Natural killer cell treated with Interleukin-12 subunit alpha and Interleukin-12 subunit beta and Interleukin-15 and Interleukin-18, amount 100 ng/mL, for 72 hours (primary cell): ENCODE measurements at regions not wholly inside any gene's neighbourhood (a gene's known extent, or its start where the extent isn't known, plus 50 kb on each side); places are given as distances from the start of the nearest gene placed in this dataset.
"Not testable (repeated sequence)": the region's sequence is repeated elsewhere in the genome, so short reads cannot be mapped to it uniquely, and the experiment has no call there.

Source experiments
- ATAC-seq, 2 donors: fragments of 150-1000 bp; cut with Tn5 transposase in 1 of 2; sonication (Bioruptor Pico), chemical (Tn5 transposase) in 1 of 2; 2 replicates each; pipeline ENCODE4 v1.10.0; 2021
- DNase-seq: peaks from one replicate; pipeline ENCODE4 v3.0.0; 2022; ENCODE audit warnings: low spot score
- H3K27ac Mint-ChIP-seq, 2 donors: 1 replicate in 1 of 2; 2 replicates in 1 of 2; pipeline ENCODE4 v1.8.0; 2022; ENCODE audit warnings: mixed read lengths in 2 of 2, mild to moderate bottlenecking in 1 of 2, moderate library complexity in 1 of 2
- H3K27me3 Mint-ChIP-seq, 2 donors: 1 replicate in 1 of 2; 2 replicates in 1 of 2; pipeline ENCODE4 v1.8.0; 2022; ENCODE audit warnings: mixed read lengths in 2 of 2
- H3K36me3 Mint-ChIP-seq: one replicate; pipeline ENCODE4 v1.8.0; 2022; ENCODE audit warnings: mixed read lengths
- H3K4me1 Mint-ChIP-seq, 2 donors: 1 replicate in 1 of 2; 2 replicates in 1 of 2; pipeline ENCODE4 v1.8.0; 2022; ENCODE audit warnings: low read depth in 2 of 2, mixed read lengths in 2 of 2, mild to moderate bottlenecking in 1 of 2
- H3K4me3 Mint-ChIP-seq: one replicate; pipeline ENCODE4 v1.8.0; 2022; ENCODE audit warnings: mixed read lengths
- H3K9me3 Mint-ChIP-seq: 2 replicates; pipeline ENCODE4 v1.8.0; 2022; ENCODE audit warnings: mixed read lengths

DNA sequence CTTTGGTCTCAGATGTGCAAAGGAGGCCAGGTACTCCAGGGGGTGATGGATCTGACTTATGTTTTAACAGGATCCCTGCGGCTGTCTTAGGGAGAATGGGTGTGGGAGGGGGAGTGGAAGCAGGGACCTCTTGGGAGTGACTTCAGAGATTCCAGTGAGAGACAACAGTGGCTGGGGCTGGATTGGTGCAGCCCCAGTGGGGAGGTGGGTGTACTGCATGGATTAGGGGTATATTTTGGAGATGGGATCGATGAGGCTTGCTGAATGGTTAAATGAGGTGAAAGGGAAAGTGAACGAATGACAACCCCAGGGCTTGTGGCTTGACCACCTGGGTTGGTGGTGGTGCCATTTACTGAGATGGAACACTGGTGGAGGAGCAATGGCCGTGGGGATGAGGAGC lies 211.0 kb downstream of the ATP6V0E2 start:
- not testable (repeated sequence) for ATAC-seq, H3K9me3 Mint-ChIP-seq

DNA sequence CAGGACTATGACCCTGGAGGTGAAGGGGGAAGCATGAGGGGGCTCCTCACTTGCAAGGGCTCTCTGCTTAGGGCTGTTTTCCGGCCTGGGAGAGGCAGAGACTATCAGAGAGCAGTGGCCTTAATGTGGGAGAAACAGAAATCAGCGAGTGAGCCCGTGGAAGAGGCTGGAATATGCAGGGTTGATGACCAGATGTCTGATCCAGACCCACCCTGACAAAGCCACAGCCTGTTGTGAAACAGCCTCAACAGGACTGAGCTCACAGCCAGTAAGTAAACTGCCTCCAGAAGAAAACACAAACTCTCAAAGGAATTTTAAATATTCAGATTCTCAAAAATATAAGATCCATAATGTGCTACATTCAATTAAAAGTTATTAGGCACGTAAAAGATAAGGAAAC lies 213.7 kb downstream of the ATP6V0E2 start:
- not testable (repeated sequence) for ATAC-seq, H3K4me1 Mint-ChIP-seq

More for the DNA sequence above, 211.0 kb downstream of the ATP6V0E2 start:
- not testable (repeated sequence) for H3K4me3 Mint-ChIP-seq, H3K27ac Mint-ChIP-seq, H3K36me3 Mint-ChIP-seq, DNase-seq, H3K4me1 Mint-ChIP-seq
- peaks cover 15 to 26% of the 10 kb centered on the region in 2 donors for H3K27me3 Mint-ChIP-seq

DNA sequence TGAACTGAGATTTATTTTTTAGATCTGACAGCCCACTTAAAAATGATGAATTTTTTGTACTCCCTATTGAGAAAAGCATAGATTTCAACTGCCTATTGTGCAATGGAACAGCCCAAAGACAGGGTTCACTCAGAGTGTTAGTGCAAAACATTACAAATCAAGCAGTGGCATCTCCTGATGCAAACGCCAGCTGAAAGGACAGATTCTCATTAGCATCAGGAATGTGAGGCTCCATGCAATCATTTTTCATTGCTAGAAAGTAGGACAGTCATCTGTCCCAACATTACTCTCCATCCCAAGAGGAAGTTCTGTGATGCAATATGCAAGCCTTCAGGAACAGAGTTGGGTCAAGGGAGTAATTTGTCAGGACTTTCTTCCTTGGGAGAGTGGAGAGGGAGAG lies 215.4 kb downstream of the ATP6V0E2 start:
- H3K27ac Mint-ChIP-seq, DNase-seq, ATAC-seq, H3K9me3 Mint-ChIP-seq, H3K4me1 Mint-ChIP-seq, H3K4me3 Mint-ChIP-seq, H3K36me3 Mint-ChIP-seq: not testable (repeated sequence)
- peaks cover 14 to 20% of the 10 kb centered on the region in 2 donors for H3K27me3 Mint-ChIP-seq

More for the DNA sequence above, 213.7 kb downstream of the ATP6V0E2 start:
- not testable (repeated sequence) for DNase-seq, H3K27ac Mint-ChIP-seq, H3K9me3 Mint-ChIP-seq, H3K36me3 Mint-ChIP-seq, H3K4me3 Mint-ChIP-seq
- H3K27me3 Mint-ChIP-seq: peaks cover 15 to 21% of the 10 kb centered on the region in 2 donors

DNA sequence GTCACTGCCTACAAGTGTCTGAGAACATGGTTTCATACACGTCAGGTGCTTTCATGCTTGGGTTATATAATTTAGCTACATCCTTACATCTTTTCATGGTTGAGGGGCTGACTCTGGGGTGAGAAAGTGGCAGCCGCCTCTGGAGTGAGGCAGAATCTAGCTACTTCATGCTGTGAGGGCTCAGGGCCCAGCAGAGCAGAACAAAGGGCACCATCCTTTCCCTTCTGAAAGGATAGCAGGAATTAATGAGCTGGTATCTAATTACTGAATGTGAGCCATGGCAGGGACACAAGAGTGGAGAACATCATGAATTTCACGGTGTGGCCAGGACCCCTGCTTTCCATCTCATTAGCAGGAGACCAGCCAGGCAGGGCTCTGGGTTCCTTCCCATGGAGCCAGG lies 217.0 kb downstream of the ATP6V0E2 start:
- not testable (repeated sequence) for ATAC-seq, H3K4me1 Mint-ChIP-seq, H3K4me3 Mint-ChIP-seq, DNase-seq, H3K27me3 Mint-ChIP-seq, H3K9me3 Mint-ChIP-seq, H3K27ac Mint-ChIP-seq, H3K36me3 Mint-ChIP-seq

DNA sequence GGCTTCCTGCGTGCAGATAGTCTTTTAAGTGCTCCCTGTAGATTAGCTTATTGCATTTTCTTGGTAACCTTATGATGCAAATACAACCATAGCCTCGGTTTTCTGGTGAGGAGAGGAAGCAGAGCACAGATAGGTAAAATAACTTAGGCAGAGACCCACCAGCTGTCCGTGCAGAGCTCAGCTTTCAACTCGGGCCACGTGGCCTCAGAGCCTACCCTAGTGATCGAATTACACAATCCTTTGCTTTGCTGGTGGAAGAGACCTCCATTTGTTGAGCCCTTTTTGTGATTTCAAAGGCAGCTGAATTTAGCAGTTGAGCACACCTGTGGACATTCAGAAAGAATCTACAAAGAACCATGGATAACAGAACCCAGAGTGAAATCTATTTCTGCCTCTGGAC lies 220.1 kb downstream of the ATP6V0E2 start:
- H3K4me1 Mint-ChIP-seq, ATAC-seq, DNase-seq, H3K27ac Mint-ChIP-seq, H3K27me3 Mint-ChIP-seq, H3K4me3 Mint-ChIP-seq, H3K9me3 Mint-ChIP-seq, H3K36me3 Mint-ChIP-seq: not testable (repeated sequence)

DNA sequence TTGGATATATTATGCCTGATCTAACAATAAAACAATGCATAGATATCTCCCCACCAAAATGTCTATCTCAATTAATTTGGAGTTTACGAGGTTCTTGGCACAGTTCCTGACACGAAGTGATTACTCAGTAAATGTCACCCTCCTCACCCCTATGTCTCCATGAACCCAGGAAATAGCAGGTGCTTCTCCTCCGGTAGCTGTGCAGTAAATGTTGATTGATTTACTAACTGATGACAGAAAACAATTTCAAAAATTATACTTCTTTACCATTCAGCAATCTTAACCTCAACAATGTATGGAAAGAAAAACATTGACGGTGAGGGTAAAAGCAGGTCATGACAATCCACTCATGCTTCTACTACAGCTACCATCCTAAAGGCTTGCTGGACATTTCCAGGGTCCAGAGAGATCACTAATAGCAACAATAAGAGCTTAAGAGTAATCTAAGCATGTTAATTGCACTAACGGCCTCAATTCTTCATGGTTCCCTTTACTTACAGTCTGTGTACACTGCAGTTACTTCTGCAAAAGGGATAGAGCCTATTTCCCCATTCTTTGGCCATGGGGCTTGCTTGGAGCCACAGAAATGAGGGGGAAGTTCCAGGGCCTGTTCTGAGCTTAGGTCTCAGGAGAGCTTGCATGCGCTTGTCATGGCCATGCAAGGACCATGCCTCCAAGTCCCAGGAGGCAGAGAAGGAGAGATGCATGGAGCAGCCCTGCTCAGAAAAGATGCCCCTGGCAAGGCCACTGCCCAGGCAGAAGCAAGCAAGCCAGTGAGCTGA lies 222.6 kb downstream of the ATP6V0E2 start:
- not testable (repeated sequence) for H3K36me3 Mint-ChIP-seq, DNase-seq, H3K27me3 Mint-ChIP-seq, H3K4me1 Mint-ChIP-seq, H3K27ac Mint-ChIP-seq, H3K9me3 Mint-ChIP-seq, H3K4me3 Mint-ChIP-seq
- peak in 1 of 2 donors; percentile 47 for ATAC-seq

DNA sequence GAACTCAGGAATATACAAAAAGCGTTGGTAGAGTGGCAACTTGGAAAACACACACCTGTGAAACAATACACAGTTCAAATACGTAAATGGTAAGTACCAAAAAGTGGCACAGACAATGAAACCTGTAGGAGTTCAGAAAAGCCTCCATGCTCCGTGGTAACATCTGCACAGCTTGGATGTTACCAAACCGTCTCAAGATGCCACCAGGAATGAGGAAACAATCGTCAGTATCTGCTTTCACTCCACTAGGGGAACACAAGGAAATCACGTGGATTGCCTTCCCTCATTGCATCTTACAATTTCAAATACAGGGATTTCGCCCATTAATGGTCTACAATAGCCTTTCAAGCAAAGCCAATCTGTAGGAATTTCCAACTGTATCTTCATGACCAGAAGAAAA lies 224.6 kb upstream of the LRRC61 start:
- H3K27me3 Mint-ChIP-seq, H3K36me3 Mint-ChIP-seq, H3K4me3 Mint-ChIP-seq, H3K27ac Mint-ChIP-seq, DNase-seq, H3K4me1 Mint-ChIP-seq, ATAC-seq, H3K9me3 Mint-ChIP-seq: not testable (repeated sequence)

DNA sequence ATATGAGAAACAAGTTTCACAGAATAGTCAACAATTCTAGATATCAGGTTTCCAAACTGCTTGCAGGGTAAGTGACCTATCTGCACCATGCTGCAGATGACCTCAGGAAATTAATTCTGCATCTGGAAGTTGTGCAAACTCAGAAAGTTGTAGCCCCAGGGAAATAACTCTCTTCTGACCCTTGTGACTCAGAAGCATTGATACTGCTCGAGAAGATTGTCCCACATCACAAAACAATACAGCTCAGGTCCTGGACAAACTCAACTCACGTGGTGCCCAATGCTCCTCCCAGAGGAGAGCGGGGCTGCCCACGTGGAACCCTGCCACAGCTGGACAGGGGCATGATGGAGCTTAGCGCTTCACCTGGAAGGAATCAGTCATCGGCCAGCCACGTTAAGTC lies 221.9 kb upstream of the LRRC61 start:
- H3K4me1 Mint-ChIP-seq, H3K36me3 Mint-ChIP-seq, DNase-seq, H3K27me3 Mint-ChIP-seq, H3K27ac Mint-ChIP-seq, H3K4me3 Mint-ChIP-seq, ATAC-seq, H3K9me3 Mint-ChIP-seq: not testable (repeated sequence)

DNA sequence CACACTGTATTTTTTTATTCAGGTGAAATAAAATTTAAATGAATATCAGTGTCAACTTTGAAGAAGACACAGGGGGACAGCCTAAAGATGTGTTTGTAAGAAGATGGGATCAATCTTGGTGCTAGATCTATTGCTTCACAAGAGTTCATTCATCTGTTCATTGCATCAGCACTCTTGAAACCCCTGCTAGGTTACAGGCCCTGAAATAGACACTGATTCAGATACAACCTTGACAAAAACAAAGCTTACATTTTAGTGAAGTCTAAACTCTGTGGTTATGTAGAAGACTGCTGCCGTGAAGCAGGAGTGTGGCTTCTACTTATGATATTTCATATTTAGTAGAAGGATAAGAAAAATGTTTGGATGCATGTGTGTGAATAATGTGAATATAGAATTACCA lies 215.9 kb upstream of the LRRC61 start:
- ATAC-seq, H3K36me3 Mint-ChIP-seq: not testable (repeated sequence)

DNA sequence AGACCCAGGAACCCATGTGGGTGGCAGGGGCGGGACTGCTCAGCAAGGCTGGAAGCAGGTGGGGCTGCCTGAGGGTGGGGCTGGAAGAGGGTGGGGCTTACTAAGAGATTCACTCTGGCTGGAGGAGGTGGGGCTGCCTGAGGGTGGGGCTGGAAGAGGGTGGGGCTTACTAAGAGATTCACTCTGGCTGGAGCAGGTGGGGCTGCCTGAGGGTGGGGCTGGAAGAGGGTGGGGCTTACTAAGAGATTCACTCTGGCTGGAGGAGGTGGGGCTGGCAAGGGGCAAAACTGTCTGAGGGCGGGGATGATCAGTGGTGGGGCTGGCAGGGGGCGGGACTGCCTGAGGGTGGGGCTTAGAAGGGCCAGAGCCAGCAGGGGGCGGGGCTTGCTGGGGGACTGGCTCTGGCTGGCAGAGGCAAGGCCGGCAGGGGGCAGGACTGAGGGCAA lies 212.8 kb upstream of the LRRC61 start:
- H3K36me3 Mint-ChIP-seq, DNase-seq, H3K4me1 Mint-ChIP-seq, H3K4me3 Mint-ChIP-seq, H3K9me3 Mint-ChIP-seq, H3K27ac Mint-ChIP-seq, H3K27me3 Mint-ChIP-seq: not testable (repeated sequence)
- peak; percentile 44 to 71 for ATAC-seq

More for the DNA sequence above, 215.9 kb upstream of the LRRC61 start:
- H3K9me3 Mint-ChIP-seq, H3K27me3 Mint-ChIP-seq, DNase-seq, H3K27ac Mint-ChIP-seq, H3K4me3 Mint-ChIP-seq, H3K4me1 Mint-ChIP-seq: not testable (repeated sequence)

DNA sequence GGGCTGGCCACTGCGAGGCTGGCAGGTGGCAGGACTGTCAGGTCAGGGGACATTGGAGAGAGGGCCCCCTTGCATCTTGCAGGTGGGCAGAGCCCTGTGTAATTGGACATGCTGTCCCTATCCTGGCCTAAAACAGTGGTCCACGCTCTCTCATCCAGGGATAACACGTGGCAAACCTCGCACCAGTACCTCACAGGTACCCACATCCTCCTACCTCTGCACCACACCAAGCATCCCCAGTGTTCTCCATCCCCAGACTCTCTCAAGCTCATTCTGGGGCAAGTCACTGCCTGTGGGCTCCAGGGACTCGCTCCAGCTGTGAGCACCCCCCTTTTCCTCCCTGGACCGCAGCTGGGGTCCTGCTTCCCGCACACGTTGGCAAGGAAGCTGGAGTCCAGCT lies 212.3 kb upstream of the LRRC61 start:
- not testable (repeated sequence) for ATAC-seq, H3K36me3 Mint-ChIP-seq, H3K4me3 Mint-ChIP-seq, H3K9me3 Mint-ChIP-seq, H3K4me1 Mint-ChIP-seq, H3K27ac Mint-ChIP-seq, H3K27me3 Mint-ChIP-seq, DNase-seq

DNA sequence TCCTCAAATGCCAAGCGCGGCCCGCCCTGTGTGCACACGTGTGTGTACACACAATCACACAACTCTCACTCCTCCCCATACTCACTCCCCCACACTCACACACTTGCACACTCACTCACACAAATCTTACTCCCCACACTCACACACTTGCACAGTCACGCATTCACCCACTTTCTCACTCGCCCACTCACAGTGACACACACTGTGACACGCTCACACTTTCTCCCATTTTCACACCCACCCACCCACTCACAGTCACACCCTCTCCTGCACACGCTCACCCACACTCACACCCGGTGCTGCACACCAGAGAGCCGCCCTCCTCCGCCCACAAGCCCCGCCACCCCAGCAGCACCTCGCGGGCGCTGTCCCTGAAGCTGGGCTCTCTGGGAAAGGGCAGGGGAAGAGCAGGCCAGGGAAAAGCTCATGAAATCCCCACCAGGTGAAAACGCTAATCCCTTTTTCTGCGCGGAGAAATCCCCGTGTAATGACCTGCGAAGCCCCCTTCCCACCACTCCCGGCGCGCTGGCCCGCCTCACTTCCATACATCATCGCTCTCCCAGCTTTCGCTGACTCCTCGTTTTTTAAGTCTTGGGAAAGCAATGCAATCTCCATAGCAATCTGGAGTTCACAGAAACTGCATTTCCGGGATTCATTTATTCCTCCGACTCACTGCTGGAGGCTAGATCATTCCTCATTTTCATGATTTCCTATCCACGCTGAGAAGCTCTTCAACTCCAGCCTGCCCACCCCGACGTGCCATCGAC lies 211.6 kb upstream of the LRRC61 start:
- H3K27ac Mint-ChIP-seq, H3K4me1 Mint-ChIP-seq, H3K4me3 Mint-ChIP-seq, H3K36me3 Mint-ChIP-seq, ATAC-seq, H3K27me3 Mint-ChIP-seq, DNase-seq, H3K9me3 Mint-ChIP-seq: not testable (repeated sequence)

DNA sequence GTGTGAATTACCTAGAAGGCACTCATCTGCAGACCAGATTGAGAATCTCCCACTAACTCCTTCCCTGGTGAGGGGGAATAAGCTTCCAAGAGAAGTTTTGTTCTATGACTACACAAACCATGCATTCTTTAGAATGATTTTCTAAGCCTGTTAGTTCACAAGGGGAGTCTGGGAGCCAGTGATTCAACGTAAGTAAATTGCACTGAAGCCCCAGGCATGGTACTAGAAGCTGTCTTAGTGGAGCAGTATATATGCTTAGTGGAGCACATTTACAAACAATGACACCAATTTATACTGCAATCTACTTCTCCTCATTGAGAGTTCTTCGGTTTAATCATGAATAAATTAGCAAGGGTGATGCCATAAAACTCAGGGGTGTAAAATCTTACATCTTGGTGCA lies 209.9 kb upstream of the LRRC61 start:
- not testable (repeated sequence) for H3K9me3 Mint-ChIP-seq, ATAC-seq, H3K36me3 Mint-ChIP-seq

DNA sequence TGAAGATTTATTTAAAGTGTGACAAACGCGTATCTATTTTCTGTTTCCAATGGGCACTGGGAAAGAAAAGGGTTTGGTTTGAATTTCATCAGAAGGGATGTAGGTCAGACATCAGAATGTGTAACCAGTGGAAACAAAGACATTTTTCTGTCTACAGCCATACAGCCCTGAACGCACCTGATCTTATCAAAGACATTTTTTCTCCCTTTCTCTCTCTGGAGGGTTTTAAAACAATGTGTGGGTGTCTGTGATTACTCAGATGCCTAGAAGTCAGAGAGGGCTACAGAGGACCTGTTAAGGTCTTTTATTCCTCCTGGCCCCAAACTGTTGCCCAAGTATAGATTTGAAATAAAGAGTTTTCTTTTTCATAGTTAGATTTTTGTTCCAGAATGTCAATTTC lies 208.6 kb upstream of the LRRC61 start:
- not testable (repeated sequence) for H3K36me3 Mint-ChIP-seq, H3K4me1 Mint-ChIP-seq, DNase-seq, H3K9me3 Mint-ChIP-seq, H3K27ac Mint-ChIP-seq, ATAC-seq, H3K4me3 Mint-ChIP-seq, H3K27me3 Mint-ChIP-seq

More for the DNA sequence above, 209.9 kb upstream of the LRRC61 start:
- not testable (repeated sequence) for H3K27me3 Mint-ChIP-seq, H3K4me3 Mint-ChIP-seq, DNase-seq, H3K27ac Mint-ChIP-seq, H3K4me1 Mint-ChIP-seq
